ENCODE measurements at regions not wholly inside any gene's neighbourhood (a gene's known extent, or its start where the extent isn't known, plus 50 kb on each side); places are given as distances from the start of the nearest gene placed in this dataset.

GRCh38 chr2:153179808-153180207 is 298.8 kb downstream of the RPRM start:
- TF ChIP-seq CTCF (conservative IDR thresholded peaks at IDR 0.05 in 1 of 2, IDR thresholded peaks at IDR 0.05 in 1 of 2; ENCODE audit: low read depth in 1 of 2, low read length in 2 of 2) (no peak), EZH2 (IDR thresholded peaks at IDR 0.05; ENCODE audit: low read length, missing control alignments) (no peak)

All from fibroblast of lung (primary cell).